Cardiac muscle cell (in vitro differentiated cells and primary cell): ENCODE measurements at regions not wholly inside any gene's neighbourhood (a gene's known extent, or its start where the extent isn't known, plus 50 kb on each side); places are given as distances from the start of the nearest gene placed in this dataset.

ENCODE experiments used
- DNase-seq, 2 donors: peaks; one replicate each; pipeline versions ENCODE4 v3.0.0 to v3.0.0-alpha.2; 2010 to 2017; ENCODE audit warnings: low read depth in 1 of 2, low spot score in 1 of 2
- H3K27ac ChIP-seq: fragments of 200-600 bp; sonication (generic); 2 replicates; pipeline ENCODE4 v1.5.1; 2016
- H3K27me3 ChIP-seq: fragments of 200-600 bp; sonication (generic); 2 replicates; pipeline ENCODE4 v1.6.0; 2016; ENCODE audit warnings: control low read depth
- H3K36me3 ChIP-seq: fragments of 200-600 bp; sonication (generic); 2 replicates; pipeline ENCODE4 v1.5.1; 2016; ENCODE audit warnings: control low read depth
- H3K4me1 ChIP-seq: fragments of 200-600 bp; sonication (generic); 2 replicates; pipeline ENCODE4 v1.8.1; 2017; ENCODE audit warnings: low read depth, mild to moderate bottlenecking, mixed run types
- H3K4me3 ChIP-seq: fragments of 200-600 bp; sonication (generic); 2 replicates; pipeline ENCODE4 v1.5.1; 2016; ENCODE audit warnings: mild to moderate bottlenecking
- H3K9me3 ChIP-seq: fragments of 200-600 bp; sonication (generic); 2 replicates; pipeline ENCODE4 v1.5.1; 2017; ENCODE audit warnings: low read depth, mild to moderate bottlenecking, control low read depth
- TF ChIP-seq, protein P1 (sequence below): IDR thresholded peaks from 2 replicates; pipeline ENCODE4 v1.5.1; 2012; ENCODE audit warnings: low read depth, mild to moderate bottlenecking, low read length

DNA sequence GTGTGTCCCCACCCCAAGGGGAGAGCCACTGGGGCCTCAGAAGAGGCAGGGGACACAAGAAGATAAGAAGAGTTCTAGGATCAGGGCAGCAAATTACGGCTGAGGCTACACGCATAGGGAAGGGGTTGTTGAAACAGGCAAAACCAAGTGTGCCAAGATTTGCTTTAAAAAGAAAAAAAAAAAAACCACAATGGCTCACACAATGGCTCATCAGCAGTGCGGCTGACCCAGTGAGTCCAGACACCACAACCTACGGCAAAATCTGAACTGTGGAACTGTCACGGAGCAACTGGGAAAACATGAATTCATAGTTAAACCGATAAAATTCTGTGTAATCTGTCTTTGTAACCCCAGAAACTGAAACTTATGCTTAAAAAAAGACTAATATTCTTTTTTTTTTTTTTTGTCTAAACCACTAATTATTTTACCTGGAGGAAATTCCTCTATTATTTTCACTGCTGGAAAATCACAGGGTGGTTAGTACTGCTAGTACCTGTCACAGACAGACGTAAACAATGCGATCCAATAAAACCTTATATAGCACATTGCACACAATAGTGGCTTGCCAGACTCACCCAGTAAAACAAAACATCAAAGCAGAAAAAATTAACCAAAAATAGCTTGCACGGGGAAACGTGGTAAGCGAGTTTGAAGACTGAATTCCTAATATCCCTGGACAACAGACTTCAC is 325.4 kb upstream of the TSHZ3 start:
- H3K36me3 ChIP-seq, result no peaks in the 10 kb centered on the region
- H3K27ac ChIP-seq, result no peak overlapping the region
- H3K4me1 ChIP-seq, result no peaks in the 10 kb centered on the region
- H3K4me3 ChIP-seq, result no peak overlapping the region
- TF ChIP-seq, protein P1, sequence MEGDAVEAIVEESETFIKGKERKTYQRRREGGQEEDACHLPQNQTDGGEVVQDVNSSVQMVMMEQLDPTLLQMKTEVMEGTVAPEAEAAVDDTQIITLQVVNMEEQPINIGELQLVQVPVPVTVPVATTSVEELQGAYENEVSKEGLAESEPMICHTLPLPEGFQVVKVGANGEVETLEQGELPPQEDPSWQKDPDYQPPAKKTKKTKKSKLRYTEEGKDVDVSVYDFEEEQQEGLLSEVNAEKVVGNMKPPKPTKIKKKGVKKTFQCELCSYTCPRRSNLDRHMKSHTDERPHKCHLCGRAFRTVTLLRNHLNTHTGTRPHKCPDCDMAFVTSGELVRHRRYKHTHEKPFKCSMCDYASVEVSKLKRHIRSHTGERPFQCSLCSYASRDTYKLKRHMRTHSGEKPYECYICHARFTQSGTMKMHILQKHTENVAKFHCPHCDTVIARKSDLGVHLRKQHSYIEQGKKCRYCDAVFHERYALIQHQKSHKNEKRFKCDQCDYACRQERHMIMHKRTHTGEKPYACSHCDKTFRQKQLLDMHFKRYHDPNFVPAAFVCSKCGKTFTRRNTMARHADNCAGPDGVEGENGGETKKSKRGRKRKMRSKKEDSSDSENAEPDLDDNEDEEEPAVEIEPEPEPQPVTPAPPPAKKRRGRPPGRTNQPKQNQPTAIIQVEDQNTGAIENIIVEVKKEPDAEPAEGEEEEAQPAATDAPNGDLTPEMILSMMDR, result no peak
- peaks cover 2% of the 10 kb centered on the region for H3K27me3 ChIP-seq
- H3K9me3 ChIP-seq, result no peaks in the 10 kb centered on the region
- DNase-seq, result peak in 1 of 2 donors; percentile 64

DNA sequence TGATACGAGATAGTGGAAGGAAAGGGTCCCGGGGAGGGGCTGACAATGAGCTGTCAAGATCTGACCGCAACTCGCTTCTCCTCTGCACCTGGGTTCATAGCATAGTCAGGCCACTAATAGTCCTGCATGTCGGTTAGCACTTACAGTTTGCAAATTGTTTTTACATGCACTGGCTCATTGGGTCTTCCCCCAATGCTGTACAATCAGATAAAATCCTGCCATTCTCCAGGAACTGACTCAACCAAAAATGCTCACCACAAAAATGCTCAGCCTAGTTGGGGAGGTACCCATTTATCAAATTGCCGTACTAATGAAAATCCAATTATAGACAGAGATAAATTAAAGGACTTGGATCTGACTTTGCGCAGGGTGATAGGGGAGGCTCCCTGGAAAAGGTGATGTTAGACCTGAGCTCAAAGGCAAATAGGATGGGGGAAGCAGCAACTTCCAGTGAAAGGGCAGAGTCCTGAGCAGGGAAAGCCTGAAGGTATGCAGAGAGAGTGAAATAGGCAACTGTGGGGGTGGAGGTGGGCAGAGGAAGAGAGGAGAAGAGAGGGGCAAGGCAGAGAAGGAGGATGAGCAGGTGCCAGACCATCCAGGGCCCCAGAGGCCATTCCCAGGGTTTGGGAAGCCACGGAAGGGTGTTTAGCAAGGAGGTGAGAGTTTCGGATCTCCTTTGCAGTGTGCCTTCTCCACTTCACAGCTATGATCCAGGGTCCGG is 326.1 kb upstream of the TSHZ3 start:
- peak in 1 of 2 donors; percentile 61 for DNase-seq
- Histone ChIP-seq H3K4me1 (no peaks in the 10 kb centered on the region), H3K36me3 (no peaks in the 10 kb centered on the region), H3K9me3 (no peaks in the 10 kb centered on the region), H3K27ac (no peak overlapping the region), H3K27me3 (peaks cover 2% of the 10 kb centered on the region), H3K4me3 (no peak overlapping the region)
- TF ChIP-seq, protein P1, result no peak

DNA sequence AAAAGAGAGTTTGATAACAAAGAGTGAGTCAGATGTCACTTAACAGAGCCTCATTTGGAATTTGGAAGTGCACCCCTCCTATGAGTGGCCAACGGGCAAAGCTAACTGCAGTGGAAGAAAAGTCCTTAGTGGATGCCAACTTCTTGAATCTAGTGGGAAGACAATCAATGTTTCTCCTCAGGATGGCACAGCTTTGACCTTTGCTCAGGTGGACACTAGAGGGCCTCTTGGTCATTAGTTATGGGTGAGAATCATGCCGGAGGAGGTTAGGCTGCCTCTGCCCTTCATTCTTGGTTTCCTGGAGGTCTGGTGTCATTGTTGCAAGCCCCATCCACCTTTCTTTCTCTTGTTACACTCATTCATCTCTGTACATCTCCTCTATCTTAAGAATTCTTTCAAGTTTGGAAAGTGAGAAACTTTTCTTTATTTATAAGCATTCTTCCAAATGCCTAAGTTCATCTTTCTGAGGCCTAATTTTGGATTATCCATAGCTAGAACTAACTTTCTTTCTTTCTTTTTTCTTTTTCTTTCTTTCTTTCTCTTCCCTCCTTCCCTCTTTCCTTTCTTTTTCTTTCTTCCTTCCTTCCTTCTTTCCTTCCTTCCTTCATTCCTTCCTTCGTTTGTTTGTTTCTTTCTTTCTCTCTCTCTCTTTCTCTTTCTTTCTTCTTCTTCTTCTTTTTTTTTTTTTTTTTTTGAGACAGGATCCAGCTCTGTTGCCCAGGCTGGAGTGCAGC is 327.2 kb upstream of the TSHZ3 start:
- Histone ChIP-seq H3K27ac (no peak overlapping the region), H3K4me3 (no peak overlapping the region), H3K27me3 (peaks cover 2% of the 10 kb centered on the region), H3K9me3 (no peaks in the 10 kb centered on the region), H3K36me3 (no peaks in the 10 kb centered on the region), H3K4me1 (no peaks in the 10 kb centered on the region)
- TF ChIP-seq, protein P1, result peak; percentile 25
- peak; percentile 8 to 10 for DNase-seq

DNA sequence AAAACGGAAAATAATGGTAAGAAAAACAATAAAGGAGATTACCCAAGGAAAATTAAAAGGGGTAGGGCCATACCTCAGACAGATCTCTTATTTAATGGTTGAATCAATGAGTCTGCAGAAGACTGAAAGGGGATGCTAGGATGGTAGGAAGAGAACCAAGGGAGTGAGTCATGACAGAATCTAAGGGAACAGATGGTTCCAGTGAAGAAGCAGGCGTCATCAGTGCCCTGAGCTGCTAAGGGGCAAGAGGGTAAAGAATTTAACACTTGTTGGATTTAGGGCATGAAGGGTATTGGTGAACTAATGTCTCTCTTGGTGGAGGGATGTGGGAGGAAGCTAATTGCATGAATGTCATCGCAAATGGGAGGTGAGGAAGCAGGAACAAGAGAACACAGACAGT is 329.2 kb upstream of the TSHZ3 start:
- no peak for DNase-seq
- Histone ChIP-seq H3K27me3 (peaks cover 2% of the 10 kb centered on the region), H3K4me3 (no peak overlapping the region), H3K27ac (no peak overlapping the region), H3K9me3 (no peaks in the 10 kb centered on the region), H3K4me1 (no peaks in the 10 kb centered on the region), H3K36me3 (no peaks in the 10 kb centered on the region)
- TF ChIP-seq, protein P1, result no peak

DNA sequence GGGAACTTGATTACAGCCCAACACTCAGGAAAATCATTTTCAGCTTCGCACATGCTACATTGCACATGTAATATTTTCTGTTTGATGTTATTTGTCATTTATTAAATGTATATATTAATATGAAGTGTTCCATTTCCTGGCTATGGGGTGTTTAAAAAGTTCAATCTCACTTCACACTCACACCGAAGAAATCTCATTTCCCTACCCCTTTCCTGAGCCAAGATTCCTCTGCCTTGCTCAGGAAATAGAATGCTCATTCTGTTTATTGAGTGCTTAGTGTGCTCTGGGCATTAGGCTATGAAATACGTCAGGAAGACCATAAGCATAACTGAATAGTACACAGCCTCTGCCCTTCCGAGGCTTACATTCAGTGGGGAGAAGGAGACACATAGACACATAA is 331.9 kb upstream of the TSHZ3 start:
- TF ChIP-seq, protein P1, result no peak
- no peaks in the 10 kb centered on the region for H3K36me3 ChIP-seq
- H3K27ac ChIP-seq, result no peak overlapping the region
- no peaks in the 10 kb centered on the region for H3K9me3 ChIP-seq
- H3K4me1 ChIP-seq, result no peaks in the 10 kb centered on the region
- no peak for DNase-seq
- H3K27me3 ChIP-seq, result peaks cover 2% of the 10 kb centered on the region
- no peak overlapping the region for H3K4me3 ChIP-seq
